ENCODE measurements at regions not wholly inside any gene's neighbourhood (a gene's known extent, or its start where the extent isn't known, plus 50 kb on each side); places are given as distances from the start of the nearest gene placed in this dataset.

GRCh38 chr14:61152851-61153364 is 128.2 kb downstream of the TMEM30B start:
- DNase-seq (ENCODE audit: low read depth) = no peak
- TF ChIP-seq CTCF (conservative IDR thresholded peaks at IDR 0.05; ENCODE audit: low read depth, low read length) = no peak
- H3K4me3 ChIP-seq (ENCODE audit: low read length) = no peak overlapping the region

GRCh38 chr14:61151251-61151650 is 129.9 kb downstream of the TMEM30B start:
- H3K4me3 ChIP-seq (ENCODE audit: low read length) = no peak overlapping the region
- no peak for DNase-seq (ENCODE audit: low read depth)

GRCh38 chr14:61150851-61151250 is 130.3 kb downstream of the TMEM30B start:
- no peak overlapping the region for H3K4me3 ChIP-seq (ENCODE audit: low read length)
- TF ChIP-seq CTCF (conservative IDR thresholded peaks at IDR 0.05; ENCODE audit: low read depth, low read length) = no peak
- no peak for DNase-seq (ENCODE audit: low read depth)

More at GRCh38 chr14:61151251-61151650, 129.9 kb downstream of the TMEM30B start:
- no peak for TF ChIP-seq CTCF (conservative IDR thresholded peaks at IDR 0.05; ENCODE audit: low read depth, low read length)

GRCh38 chr14:61149896-61150295 is 131.2 kb downstream of the TMEM30B start:
- TF ChIP-seq CTCF (conservative IDR thresholded peaks at IDR 0.05; ENCODE audit: low read depth, low read length) = no peak
- no peak overlapping the region for H3K4me3 ChIP-seq (ENCODE audit: low read length)
- DNase-seq (ENCODE audit: low read depth) = no peak

GRCh38 chr14:61148742-61149350 is 132.3 kb downstream of the TMEM30B start:
- no peak for TF ChIP-seq CTCF (conservative IDR thresholded peaks at IDR 0.05; ENCODE audit: low read depth, low read length)
- DNase-seq (ENCODE audit: low read depth) = no peak
- H3K4me3 ChIP-seq (ENCODE audit: low read length) = no peak overlapping the region

- no peak for TF ChIP-seq CTCF (conservative IDR thresholded peaks at IDR 0.05; ENCODE audit: low read depth, low read length)
- DNase-seq (ENCODE audit: low read depth) = peak; percentile 100
- no peak overlapping the region for H3K4me3 ChIP-seq (ENCODE audit: low read length)
Observed at GRCh38 chr14:61147831-61148549, 133.1 kb downstream of the TMEM30B start.

GRCh38 chr14:61147381-61147821 is 133.7 kb downstream of the TMEM30B start:
- TF ChIP-seq CTCF (conservative IDR thresholded peaks at IDR 0.05; ENCODE audit: low read depth, low read length) = no peak
- no peak overlapping the region for H3K4me3 ChIP-seq (ENCODE audit: low read length)
- DNase-seq (ENCODE audit: low read depth) = no peak
